DOHH2 (cell line): ENCODE measurements at regions not wholly inside any gene's neighbourhood (a gene's known extent, or its start where the extent isn't known, plus 50 kb on each side); places are given as distances from the start of the nearest gene placed in this dataset.

ENCODE experiments used
- EZH2phosphoT487 ChIP-seq: fragments of 200-600 bp; sonication (generic); IDR thresholded peaks from 2 replicates; pipeline ENCODE4 v1.6.1; 2017; ENCODE audit warnings: borderline replicate concordance, mild to moderate bottlenecking, antibody characterized with exemption, low read length, moderate library complexity, mixed read lengths
- TF ChIP-seq, protein P1 (sequence below): fragments of 200-600 bp; sonication (generic); IDR thresholded peaks from one replicate; pipeline ENCODE4 v1.5.1; 2014; ENCODE audit warnings: antibody characterized with exemption, mild to moderate bottlenecking, low read depth, low read length; ENCODE audit not compliant: poor library complexity, severe bottlenecking

DNA sequence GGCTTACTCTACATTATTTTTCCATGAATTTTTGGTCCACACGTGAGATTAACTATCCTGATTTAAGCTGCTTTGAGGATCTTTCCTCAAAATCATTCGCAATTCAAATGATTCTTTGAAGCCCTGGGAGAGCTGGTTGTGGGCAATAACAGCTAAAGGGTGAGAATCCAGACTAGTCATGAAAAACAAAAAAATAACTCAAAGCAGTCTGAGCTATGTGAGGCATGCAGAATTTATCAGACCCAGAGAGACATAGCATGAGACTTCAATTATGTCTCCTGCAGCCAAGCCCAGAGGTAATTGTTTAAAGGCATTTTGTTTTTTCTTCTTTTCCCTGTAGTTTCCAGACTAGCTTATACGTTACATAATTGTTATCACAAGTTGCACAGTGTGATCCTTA, 517.3 kb upstream of the PTCHD4 start:
- TF ChIP-seq, protein P1, sequence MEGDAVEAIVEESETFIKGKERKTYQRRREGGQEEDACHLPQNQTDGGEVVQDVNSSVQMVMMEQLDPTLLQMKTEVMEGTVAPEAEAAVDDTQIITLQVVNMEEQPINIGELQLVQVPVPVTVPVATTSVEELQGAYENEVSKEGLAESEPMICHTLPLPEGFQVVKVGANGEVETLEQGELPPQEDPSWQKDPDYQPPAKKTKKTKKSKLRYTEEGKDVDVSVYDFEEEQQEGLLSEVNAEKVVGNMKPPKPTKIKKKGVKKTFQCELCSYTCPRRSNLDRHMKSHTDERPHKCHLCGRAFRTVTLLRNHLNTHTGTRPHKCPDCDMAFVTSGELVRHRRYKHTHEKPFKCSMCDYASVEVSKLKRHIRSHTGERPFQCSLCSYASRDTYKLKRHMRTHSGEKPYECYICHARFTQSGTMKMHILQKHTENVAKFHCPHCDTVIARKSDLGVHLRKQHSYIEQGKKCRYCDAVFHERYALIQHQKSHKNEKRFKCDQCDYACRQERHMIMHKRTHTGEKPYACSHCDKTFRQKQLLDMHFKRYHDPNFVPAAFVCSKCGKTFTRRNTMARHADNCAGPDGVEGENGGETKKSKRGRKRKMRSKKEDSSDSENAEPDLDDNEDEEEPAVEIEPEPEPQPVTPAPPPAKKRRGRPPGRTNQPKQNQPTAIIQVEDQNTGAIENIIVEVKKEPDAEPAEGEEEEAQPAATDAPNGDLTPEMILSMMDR: no peak
- no peak for TF ChIP-seq EZH2phosphoT487
